ENCODE measurements at regions not wholly inside any gene's neighbourhood (a gene's known extent, or its start where the extent isn't known, plus 50 kb on each side); places are given as distances from the start of the nearest gene placed in this dataset.

DNA sequence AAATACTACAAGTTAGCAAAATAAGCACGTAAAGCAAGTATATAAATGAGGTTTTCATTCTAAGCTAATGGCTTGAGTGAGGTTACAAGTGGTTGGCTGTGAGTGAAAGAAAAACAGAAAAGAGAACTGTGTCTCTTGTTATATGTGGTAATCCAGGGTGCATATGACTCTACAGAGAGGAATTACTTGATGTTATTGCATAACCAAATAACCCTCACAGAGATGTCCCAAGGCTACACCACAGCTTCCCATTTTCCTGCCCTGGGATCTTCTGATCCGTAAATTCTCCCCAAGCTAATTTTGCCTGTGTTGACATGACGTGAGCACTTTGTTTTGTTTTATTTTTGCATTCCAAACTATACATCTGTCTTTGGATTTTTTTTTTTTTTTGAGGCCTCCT lies 470.0 kb upstream of the INTU start:
- no peak for TF ChIP-seq POLR2AphosphoS5 (IDR thresholded peaks at IDR 0.05; ENCODE audit: low read length)
- TF ChIP-seq, protein P1, sequence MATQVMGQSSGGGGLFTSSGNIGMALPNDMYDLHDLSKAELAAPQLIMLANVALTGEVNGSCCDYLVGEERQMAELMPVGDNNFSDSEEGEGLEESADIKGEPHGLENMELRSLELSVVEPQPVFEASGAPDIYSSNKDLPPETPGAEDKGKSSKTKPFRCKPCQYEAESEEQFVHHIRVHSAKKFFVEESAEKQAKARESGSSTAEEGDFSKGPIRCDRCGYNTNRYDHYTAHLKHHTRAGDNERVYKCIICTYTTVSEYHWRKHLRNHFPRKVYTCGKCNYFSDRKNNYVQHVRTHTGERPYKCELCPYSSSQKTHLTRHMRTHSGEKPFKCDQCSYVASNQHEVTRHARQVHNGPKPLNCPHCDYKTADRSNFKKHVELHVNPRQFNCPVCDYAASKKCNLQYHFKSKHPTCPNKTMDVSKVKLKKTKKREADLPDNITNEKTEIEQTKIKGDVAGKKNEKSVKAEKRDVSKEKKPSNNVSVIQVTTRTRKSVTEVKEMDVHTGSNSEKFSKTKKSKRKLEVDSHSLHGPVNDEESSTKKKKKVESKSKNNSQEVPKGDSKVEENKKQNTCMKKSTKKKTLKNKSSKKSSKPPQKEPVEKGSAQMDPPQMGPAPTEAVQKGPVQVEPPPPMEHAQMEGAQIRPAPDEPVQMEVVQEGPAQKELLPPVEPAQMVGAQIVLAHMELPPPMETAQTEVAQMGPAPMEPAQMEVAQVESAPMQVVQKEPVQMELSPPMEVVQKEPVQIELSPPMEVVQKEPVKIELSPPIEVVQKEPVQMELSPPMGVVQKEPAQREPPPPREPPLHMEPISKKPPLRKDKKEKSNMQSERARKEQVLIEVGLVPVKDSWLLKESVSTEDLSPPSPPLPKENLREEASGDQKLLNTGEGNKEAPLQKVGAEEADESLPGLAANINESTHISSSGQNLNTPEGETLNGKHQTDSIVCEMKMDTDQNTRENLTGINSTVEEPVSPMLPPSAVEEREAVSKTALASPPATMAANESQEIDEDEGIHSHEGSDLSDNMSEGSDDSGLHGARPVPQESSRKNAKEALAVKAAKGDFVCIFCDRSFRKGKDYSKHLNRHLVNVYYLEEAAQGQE (IDR thresholded peaks at IDR 0.05; ENCODE audit: low read depth, low read length), result no peak
- TF ChIP-seq, protein P2, sequence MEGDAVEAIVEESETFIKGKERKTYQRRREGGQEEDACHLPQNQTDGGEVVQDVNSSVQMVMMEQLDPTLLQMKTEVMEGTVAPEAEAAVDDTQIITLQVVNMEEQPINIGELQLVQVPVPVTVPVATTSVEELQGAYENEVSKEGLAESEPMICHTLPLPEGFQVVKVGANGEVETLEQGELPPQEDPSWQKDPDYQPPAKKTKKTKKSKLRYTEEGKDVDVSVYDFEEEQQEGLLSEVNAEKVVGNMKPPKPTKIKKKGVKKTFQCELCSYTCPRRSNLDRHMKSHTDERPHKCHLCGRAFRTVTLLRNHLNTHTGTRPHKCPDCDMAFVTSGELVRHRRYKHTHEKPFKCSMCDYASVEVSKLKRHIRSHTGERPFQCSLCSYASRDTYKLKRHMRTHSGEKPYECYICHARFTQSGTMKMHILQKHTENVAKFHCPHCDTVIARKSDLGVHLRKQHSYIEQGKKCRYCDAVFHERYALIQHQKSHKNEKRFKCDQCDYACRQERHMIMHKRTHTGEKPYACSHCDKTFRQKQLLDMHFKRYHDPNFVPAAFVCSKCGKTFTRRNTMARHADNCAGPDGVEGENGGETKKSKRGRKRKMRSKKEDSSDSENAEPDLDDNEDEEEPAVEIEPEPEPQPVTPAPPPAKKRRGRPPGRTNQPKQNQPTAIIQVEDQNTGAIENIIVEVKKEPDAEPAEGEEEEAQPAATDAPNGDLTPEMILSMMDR (IDR thresholded peaks at IDR 0.05 in 2 of 3, conservative IDR thresholded peaks at IDR 0.05 in 1 of 3; ENCODE audit: control insufficient read depth in 2 of 3, extremely low read depth in 1 of 3, insufficient read depth in 1 of 3, low read depth in 3 of 3, low read length in 3 of 3), result no peak
- no peak for TF ChIP-seq SREBF1 (IDR thresholded peaks at IDR 0.05; ENCODE audit: low read length)
- no peak for TF ChIP-seq ZZZ3 (IDR thresholded peaks at IDR 0.05; ENCODE audit: control insufficient read depth, insufficient read length, low read depth)
- TF ChIP-seq ZNF207 (IDR thresholded peaks at IDR 0.05; ENCODE audit: borderline replicate concordance), result no peak
- no peak for TF ChIP-seq RELA (IDR thresholded peaks at IDR 0.05; ENCODE audit: borderline replicate concordance, partially characterized antibody)
- TF ChIP-seq RAD21 (IDR thresholded peaks at IDR 0.05; ENCODE audit: insufficient read depth, low read depth, low read length), result no peak
- TF ChIP-seq, protein P3, sequence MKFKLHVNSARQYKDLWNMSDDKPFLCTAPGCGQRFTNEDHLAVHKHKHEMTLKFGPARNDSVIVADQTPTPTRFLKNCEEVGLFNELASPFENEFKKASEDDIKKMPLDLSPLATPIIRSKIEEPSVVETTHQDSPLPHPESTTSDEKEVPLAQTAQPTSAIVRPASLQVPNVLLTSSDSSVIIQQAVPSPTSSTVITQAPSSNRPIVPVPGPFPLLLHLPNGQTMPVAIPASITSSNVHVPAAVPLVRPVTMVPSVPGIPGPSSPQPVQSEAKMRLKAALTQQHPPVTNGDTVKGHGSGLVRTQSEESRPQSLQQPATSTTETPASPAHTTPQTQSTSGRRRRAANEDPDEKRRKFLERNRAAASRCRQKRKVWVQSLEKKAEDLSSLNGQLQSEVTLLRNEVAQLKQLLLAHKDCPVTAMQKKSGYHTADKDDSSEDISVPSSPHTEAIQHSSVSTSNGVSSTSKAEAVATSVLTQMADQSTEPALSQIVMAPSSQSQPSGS (IDR thresholded peaks at IDR 0.05; ENCODE audit: low read length), result no peak
- no peak for TF ChIP-seq MXI1 (IDR thresholded peaks at IDR 0.05; ENCODE audit: low read depth, low read length)
- TF ChIP-seq TAF1 (IDR thresholded peaks at IDR 0.05; ENCODE audit: borderline replicate concordance, low read depth, low read length), result no peak
- TF ChIP-seq NFYB (IDR thresholded peaks at IDR 0.05; ENCODE audit: insufficient read depth, low read depth, low read length), result no peak
